GM12864 (cell line): ENCODE measurements at regions not wholly inside any gene's neighbourhood (a gene's known extent, or its start where the extent isn't known, plus 50 kb on each side); places are given as distances from the start of the nearest gene placed in this dataset.
"Not testable (repeated sequence)": the region's sequence is repeated elsewhere in the genome, so short reads cannot be mapped to it uniquely, and the experiment has no call there.

Experiments used
- DNase-seq: peaks from one replicate; pipeline ENCODE4 v3.0.0-alpha.2; 2011; ENCODE audit warnings: low read depth
- H3K4me3 ChIP-seq: 2 replicates; pipeline ENCODE4 v1.5.1; 2011; ENCODE audit warnings: mild to moderate bottlenecking, low read depth, low read length, control low read depth
- CTCF ChIP-seq: IDR thresholded peaks from 2 replicates; pipeline ENCODE4 v1.5.1; 2011; ENCODE audit warnings: low read depth, mild to moderate bottlenecking, moderate library complexity, low read length, control low read depth, inconsistent platforms; ENCODE audit errors: missing control alignments

- no peak for DNase-seq
- TF ChIP-seq CTCF, result no peak
- H3K4me3 ChIP-seq, result no peak overlapping the region
Observed at GRCh38 chr1:173307845-173308244, 100.7 kb upstream of the TNFSF4 start.

GRCh38 chr1:173314656-173315055 is 107.5 kb upstream of the TNFSF4 start:
- H3K4me3 ChIP-seq, result no peak overlapping the region
- TF ChIP-seq CTCF, result no peak
- no peak for DNase-seq

GRCh38 chr1:173315296-173315695 is 108.2 kb upstream of the TNFSF4 start:
- no peak for TF ChIP-seq CTCF
- DNase-seq, result no peak

GRCh38 chr1:173318788-173319187 is 111.7 kb upstream of the TNFSF4 start:
- TF ChIP-seq CTCF, result no peak
- H3K4me3 ChIP-seq, result no peak overlapping the region
- DNase-seq, result no peak

More at GRCh38 chr1:173315296-173315695, 108.2 kb upstream of the TNFSF4 start:
- H3K4me3 ChIP-seq, result no peak overlapping the region

- not testable (repeated sequence) for H3K4me3 ChIP-seq, DNase-seq
Observed at GRCh38 chr1:173324352-173324751, 117.2 kb upstream of the TNFSF4 start.

GRCh38 chr1:173327987-173328386 is 120.9 kb upstream of the TNFSF4 start:
- H3K4me3 ChIP-seq, DNase-seq: not testable (repeated sequence)

- no peak overlapping the region for H3K4me3 ChIP-seq
- no peak for DNase-seq
- TF ChIP-seq CTCF, result no peak
Observed at GRCh38 chr1:173328961-173329360, 121.8 kb upstream of the TNFSF4 start.

GRCh38 chr1:173329726-173330125 is 122.6 kb upstream of the TNFSF4 start:
- no peak for TF ChIP-seq CTCF
- DNase-seq, result no peak
- H3K4me3 ChIP-seq, result no peak overlapping the region
